Neural crest cell (in vitro differentiated cells): ENCODE measurements at regions not wholly inside any gene's neighbourhood (a gene's known extent, or its start where the extent isn't known, plus 50 kb on each side); places are given as distances from the start of the nearest gene placed in this dataset.

Experiments
- DNase-seq: peaks from one replicate; pipeline ENCODE4 v3.0.0; 2021; ENCODE audit warnings: low read depth, mixed read lengths, low spot score
- H3K27ac Mint-ChIP-seq: one replicate; pipeline ENCODE4 v1.8.0; 2021; ENCODE audit warnings: mild to moderate bottlenecking, mixed read lengths; ENCODE audit not compliant: unreplicated experiment
- H3K27me3 Mint-ChIP-seq: 2 replicates; pipeline ENCODE4 v1.8.0; 2021; ENCODE audit warnings: low read depth, mild to moderate bottlenecking, mixed read lengths
- H3K36me3 Mint-ChIP-seq: 2 replicates; pipeline ENCODE4 v1.8.0; 2021; ENCODE audit warnings: low read depth, mild to moderate bottlenecking, mixed read lengths
- H3K4me1 Mint-ChIP-seq: 2 replicates; pipeline ENCODE4 v1.8.0; 2021; ENCODE audit warnings: mixed read lengths
- H3K4me3 Mint-ChIP-seq: one replicate; pipeline ENCODE4 v1.8.0; 2021; ENCODE audit warnings: mild to moderate bottlenecking, mixed read lengths
- H3K9me3 Mint-ChIP-seq: 2 replicates; pipeline ENCODE4 v1.8.0; 2021; ENCODE audit warnings: mixed read lengths
- CTCF ChIP-seq: fragments of 200-600 bp; sonication (generic); conservative IDR thresholded peaks from 2 replicates; pipeline ENCODE4 v1.5.0; 2021; ENCODE audit warnings: antibody characterized with exemption, mild to moderate bottlenecking

DNA sequence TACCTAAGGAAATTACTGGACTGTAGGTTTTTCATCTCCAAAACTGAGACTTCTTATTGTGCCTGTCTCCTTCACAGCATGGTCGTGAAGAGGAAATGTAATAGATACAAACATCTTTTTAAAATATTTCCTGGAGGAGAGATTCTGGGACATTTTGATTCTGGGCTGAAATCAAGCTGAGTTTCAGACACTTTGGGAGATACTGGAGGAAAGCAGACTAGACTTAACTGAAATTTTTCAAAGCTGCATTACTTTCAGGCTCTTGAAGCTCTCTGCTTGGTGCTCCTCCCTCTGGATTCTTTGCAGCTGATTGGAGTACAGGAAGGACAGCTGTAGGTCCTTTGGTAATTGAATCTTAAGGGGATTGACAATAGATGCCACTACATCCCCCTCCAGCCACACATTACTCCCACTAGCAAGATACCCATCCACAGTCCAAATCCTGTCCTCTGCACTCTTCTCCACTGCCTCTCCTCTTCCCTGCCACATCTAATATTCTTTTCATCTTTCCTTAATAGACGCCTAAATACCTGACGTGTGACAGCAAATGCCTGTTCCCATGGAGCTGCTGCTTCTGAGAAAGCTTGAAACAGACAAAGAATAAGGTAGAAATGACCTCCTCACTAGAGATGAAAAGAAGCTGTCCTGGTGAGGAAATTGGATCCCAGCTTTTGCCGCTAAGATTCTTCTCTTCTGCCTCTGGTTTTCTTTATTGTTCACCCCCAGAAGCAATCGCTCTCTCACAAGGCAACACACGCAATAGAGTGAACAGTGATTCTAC, 111.5 kb upstream of the PHYHIPL start:
- Mint-ChIP-seq H3K9me3 (peaks cover 4% of the 10 kb centered on the region), H3K27me3 (no peaks in the 10 kb centered on the region), H3K36me3 (no peaks in the 10 kb centered on the region), H3K4me1 (peaks cover 21% of the 10 kb centered on the region), H3K27ac (peak overlapping the region; percentile 44), H3K4me3 (no peak overlapping the region)
- TF ChIP-seq CTCF, result no peak
- DNase-seq, result no peak

DNA sequence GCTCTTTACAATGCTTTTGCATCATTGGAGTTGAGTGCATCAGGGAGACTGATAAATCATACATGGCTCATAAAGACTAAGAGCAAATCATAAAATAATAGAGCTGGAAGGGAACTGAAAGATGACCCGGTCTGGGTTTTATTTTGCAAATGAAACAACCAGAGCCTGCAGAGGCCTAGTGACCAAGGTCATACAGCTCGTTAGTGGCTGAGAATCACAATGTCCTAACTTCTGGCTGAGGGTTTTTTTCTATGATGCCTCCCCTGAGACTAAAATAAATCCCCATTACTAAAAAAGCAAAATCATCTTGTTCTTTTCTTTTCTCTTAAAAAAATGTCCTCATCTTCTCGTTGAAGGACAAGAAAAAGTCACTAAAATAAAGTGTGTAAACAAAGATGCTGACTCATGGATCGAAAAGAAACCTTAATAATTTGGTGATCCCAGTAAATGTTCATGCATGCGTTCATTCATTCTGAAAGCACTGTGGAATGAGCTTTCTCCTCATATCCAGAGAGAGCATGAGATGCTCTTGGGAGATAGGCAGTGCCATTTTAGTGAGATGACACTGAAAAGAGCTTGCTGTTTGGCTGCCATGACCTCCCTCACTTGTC, 107.8 kb upstream of the PHYHIPL start:
- Mint-ChIP-seq H3K36me3 (no peaks in the 10 kb centered on the region), H3K27ac (no peak overlapping the region), H3K4me3 (no peak overlapping the region), H3K9me3 (peaks cover 6% of the 10 kb centered on the region), H3K4me1 (peaks cover 21% of the 10 kb centered on the region), H3K27me3 (no peaks in the 10 kb centered on the region)
- no peak for DNase-seq
- no peak for TF ChIP-seq CTCF

- no peak overlapping the region for H3K27ac Mint-ChIP-seq
- H3K36me3 Mint-ChIP-seq, result no peaks in the 10 kb centered on the region
- no peaks in the 10 kb centered on the region for H3K4me1 Mint-ChIP-seq
- DNase-seq, result no peak
- H3K9me3 Mint-ChIP-seq, result peaks cover 2% of the 10 kb centered on the region
- H3K27me3 Mint-ChIP-seq, result no peaks in the 10 kb centered on the region
- TF ChIP-seq CTCF, result no peak
- no peak overlapping the region for H3K4me3 Mint-ChIP-seq
Measured at GRCh38 chr10:59072038-59072437, 104.4 kb upstream of the PHYHIPL start.

- Mint-ChIP-seq H3K27me3 (no peaks in the 10 kb centered on the region), H3K36me3 (no peaks in the 10 kb centered on the region), H3K4me1 (no peaks in the 10 kb centered on the region), H3K9me3 (peaks cover 2% of the 10 kb centered on the region), H3K4me3 (no peak overlapping the region), H3K27ac (no peak overlapping the region)
- DNase-seq, result no peak
- TF ChIP-seq CTCF, result no peak
Measured at GRCh38 chr10:59073456-59074053, 102.9 kb upstream of the PHYHIPL start.

DNA sequence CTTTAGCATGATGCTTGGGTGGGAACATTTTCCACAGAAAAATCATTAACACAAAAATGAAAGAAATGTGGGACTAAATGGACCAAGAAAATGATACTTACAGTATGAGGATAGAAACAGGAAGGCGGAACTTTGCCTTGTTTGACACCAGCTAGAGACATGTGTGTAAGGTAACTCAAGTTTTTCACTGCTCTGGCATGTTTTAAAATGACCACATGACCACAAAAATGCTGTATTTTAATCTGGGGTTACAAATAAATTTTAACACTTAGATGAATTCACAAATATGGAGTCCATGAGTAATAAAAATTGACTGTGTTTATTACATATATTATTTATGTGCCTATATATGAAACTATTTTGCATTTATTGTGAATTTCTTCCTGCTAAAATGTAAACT, 100.9 kb upstream of the PHYHIPL start:
- Mint-ChIP-seq H3K27me3 (no peaks in the 10 kb centered on the region), H3K9me3 (peaks cover 2% of the 10 kb centered on the region), H3K27ac (no peak overlapping the region), H3K4me3 (no peak overlapping the region), H3K4me1 (peaks cover 4% of the 10 kb centered on the region), H3K36me3 (no peaks in the 10 kb centered on the region)
- no peak for DNase-seq
- no peak for TF ChIP-seq CTCF
